H1 (cell line): ENCODE measurements at regions not wholly inside any gene's neighbourhood (a gene's known extent, or its start where the extent isn't known, plus 50 kb on each side); places are given as distances from the start of the nearest gene placed in this dataset.

Experiments
- CTCF ChIA-PET: fragments of 300-600 bp; sonication (Branson Sonifier 250); formaldehyde crosslinking; loops from one replicate; lab custom pipeline; 2021; ENCODE audit not compliant: partially characterized antibody; lab: Charles Lee
- POLR2A ChIA-PET: fragments of 300-600 bp; sonication (Branson Sonifier 250); formaldehyde crosslinking; loops from one replicate; lab custom pipeline; 2021; ENCODE audit warnings: inconsistent platforms; ENCODE audit not compliant: partially characterized antibody; lab: Charles Lee
- DNase-seq, 2 experiments: peaks; one replicate each; pipeline versions ENCODE4 v3.0.0 to v3.0.0-alpha.2; 2010 to 2022; ENCODE audit warnings: low spot score in 2 of 2, low read depth in 1 of 2, mixed read lengths in 1 of 2
- FAIRE-seq: peaks from 2 replicates; lab custom pipeline; 2011; peaks lifted over from hg19 to GRCh38; lab: Jason Lieb, UNC
- H2AFZ ChIP-seq: 2 replicates; pipeline ENCODE4 v1.8.1; 2012; ENCODE audit warnings: low read length, inconsistent platforms
- H2AK5ac ChIP-seq: 2 replicates; pipeline ENCODE4 v1.6.1; 2013; ENCODE audit warnings: low read depth, low read length
- H2BK120ac ChIP-seq: replicated peaks from 2 replicates; pipeline ENCODE3; 2013; ENCODE audit warnings: low read depth, low read length, inconsistent platforms
- H2BK12ac ChIP-seq: 2 replicates; pipeline ENCODE4 v1.6.1; 2013; ENCODE audit warnings: low read depth, low read length
- H2BK15ac ChIP-seq: 2 replicates; pipeline ENCODE4 v1.6.1; 2013; ENCODE audit warnings: low read length
- H2BK20ac ChIP-seq: 2 replicates; pipeline ENCODE4 v1.6.1; 2013; ENCODE audit warnings: low read length
- H2BK5ac ChIP-seq: 2 replicates; pipeline ENCODE4 v1.6.1; 2013; ENCODE audit warnings: low read depth, low read length
- H3K14ac ChIP-seq: 2 replicates; pipeline ENCODE4 v1.6.1; 2013; ENCODE audit warnings: inconsistent platforms; ENCODE audit not compliant: insufficient read length
- H3K18ac ChIP-seq: 2 replicates; pipeline ENCODE4 v1.6.1; 2013; ENCODE audit warnings: low read length; ENCODE audit errors: extremely low read depth
- H3K23ac ChIP-seq: 2 replicates; pipeline ENCODE4 v1.6.1; 2013; ENCODE audit warnings: inconsistent platforms; ENCODE audit not compliant: insufficient read length
- H3K23me2 ChIP-seq: 2 replicates; pipeline ENCODE4 v1.6.1; 2013; ENCODE audit warnings: low read depth, low read length
- H3K27ac ChIP-seq: 2 replicates; pipeline ENCODE4 v1.6.1; 2011; ENCODE audit warnings: low read depth, low read length, inconsistent platforms
- H3K27me3 ChIP-seq, 4 experiments: replicated peaks in 1 of 4; 1 replicate in 1 of 4; 2 replicates in 3 of 4; pipeline versions ENCODE4 v1.6.1 to v1.8.1; 2011 to 2013; ENCODE audit warnings: low read length in 3 of 4, mild to moderate bottlenecking in 3 of 4, inconsistent platforms in 2 of 4, mixed read lengths in 2 of 4, moderate library complexity in 1 of 4; ENCODE audit not compliant: control insufficient read depth in 3 of 4, insufficient read depth in 3 of 4; ENCODE audit errors: extremely low read depth in 1 of 4
- H3K36me3 ChIP-seq, 4 experiments: 2 replicates each; pipeline versions ENCODE4 v1.6.1 to v1.8.1; 2011 to 2013; ENCODE audit warnings: mild to moderate bottlenecking in 4 of 4, low read length in 3 of 4, moderate library complexity in 2 of 4, control low read depth in 1 of 4, inconsistent platforms in 1 of 4; ENCODE audit not compliant: insufficient read depth in 4 of 4, control insufficient read depth in 2 of 4
- H3K4ac ChIP-seq: replicated peaks from 2 replicates; pipeline ENCODE3; 2013; ENCODE audit warnings: low read length, low read depth, mixed read lengths, inconsistent platforms; ENCODE audit not compliant: insufficient read length
- H3K4me1 ChIP-seq, 4 experiments: replicated peaks in 1 of 4; 1 replicate in 1 of 4; 2 replicates in 3 of 4; pipeline versions ENCODE4 v1.6.1 to v1.8.1; 2011 to 2013; ENCODE audit warnings: low read length in 3 of 4, inconsistent platforms in 2 of 4, mixed read lengths in 1 of 4; ENCODE audit not compliant: insufficient read depth in 4 of 4, control insufficient read depth in 3 of 4
- H3K4me2 ChIP-seq, 2 experiments: 2 replicates each; pipeline versions ENCODE4 v1.6.1 to v1.8.1; 2011 to 2013; ENCODE audit warnings: low read depth in 2 of 2, low read length in 2 of 2, control low read depth in 1 of 2, inconsistent platforms in 1 of 2, mild to moderate bottlenecking in 1 of 2; ENCODE audit not compliant: insufficient read depth in 1 of 2
- H3K4me3 ChIP-seq, 4 experiments: fragments of 200-600, 300-600 bp in 1 of 4; sonication (generic), shearing (Covaris generic), sonication (Bioruptor Twin) in 1 of 4; 2 replicates each; pipeline versions ENCODE4 v1.5.1 to v1.8.1; 2011 to 2016; ENCODE audit warnings: low read length in 4 of 4, low read depth in 3 of 4, control low read depth in 2 of 4, inconsistent platforms in 2 of 4, mild to moderate bottlenecking in 2 of 4, mixed read lengths in 1 of 4, moderate library complexity in 1 of 4; ENCODE audit not compliant: insufficient read depth in 2 of 4; ENCODE audit errors: extremely low read depth in 1 of 4
- H3K56ac ChIP-seq: replicated peaks from 2 replicates; pipeline ENCODE3; 2013; ENCODE audit warnings: low read depth, mild to moderate bottlenecking, mixed read lengths, low read length, inconsistent platforms; ENCODE audit not compliant: insufficient read length
- H3K79me1 ChIP-seq: 2 replicates; pipeline ENCODE4 v1.6.1; 2013; ENCODE audit warnings: low read depth, low read length, control low read depth
- H3K79me2 ChIP-seq, 2 experiments: 2 replicates each; pipeline versions ENCODE4 v1.6.1 to v1.8.1; 2012 to 2013; ENCODE audit warnings: low read length in 2 of 2, mild to moderate bottlenecking in 2 of 2, inconsistent platforms in 1 of 2; ENCODE audit not compliant: insufficient read depth in 2 of 2, control insufficient read depth in 1 of 2
- H3K9ac ChIP-seq, 4 experiments: replicated peaks in 1 of 4; 1 replicate in 1 of 4; 2 replicates in 3 of 4; pipeline versions ENCODE4 v1.6.1 to v1.8.1; 2011 to 2013; ENCODE audit warnings: low read depth in 3 of 4, low read length in 3 of 4, control low read depth in 2 of 4, mild to moderate bottlenecking in 2 of 4, moderate library complexity in 2 of 4, inconsistent platforms in 1 of 4; ENCODE audit errors: extremely low read depth in 1 of 4
- H3K9me3 ChIP-seq, 2 experiments: 2 replicates each; pipeline versions ENCODE4 v1.6.1 to v1.8.1; 2012 to 2013; ENCODE audit warnings: mild to moderate bottlenecking in 2 of 2, moderate library complexity in 2 of 2, control low read depth in 1 of 2, inconsistent platforms in 1 of 2, low read depth in 1 of 2, low read length in 1 of 2, mixed read lengths in 1 of 2; ENCODE audit not compliant: insufficient read depth in 2 of 2
- H4K20me1 ChIP-seq, 2 experiments: replicated peaks in 1 of 2; 2 replicates each; pipeline versions ENCODE3 to v1.8.1; 2011 to 2013; ENCODE audit warnings: inconsistent platforms in 2 of 2, low read length in 2 of 2, mild to moderate bottlenecking in 1 of 2; ENCODE audit not compliant: insufficient read depth in 2 of 2, control insufficient read depth in 1 of 2
- H4K5ac ChIP-seq: 2 replicates; pipeline ENCODE4 v1.6.1; 2013; ENCODE audit warnings: low read length, low read depth, mixed read lengths, inconsistent platforms; ENCODE audit not compliant: insufficient read length
- H4K8ac ChIP-seq: 2 replicates; pipeline ENCODE4 v1.8.0; 2013; ENCODE audit warnings: mild to moderate bottlenecking, moderate library complexity, low read length, inconsistent platforms; ENCODE audit not compliant: insufficient read depth; ENCODE audit errors: extremely low read depth
- H4K91ac ChIP-seq: replicated peaks from 2 replicates; pipeline ENCODE3; 2013; ENCODE audit warnings: low read length, mixed read lengths, inconsistent platforms; ENCODE audit not compliant: insufficient read length
- BACH1 ChIP-seq: IDR thresholded peaks from 2 replicates; pipeline ENCODE4 v1.6.1; 2012; ENCODE audit warnings: low read length, improper control_type of control experiment
- FOSL1 ChIP-seq: IDR thresholded peaks from 2 replicates; pipeline ENCODE4 v1.6.1; 2011; ENCODE audit warnings: mild to moderate bottlenecking, low read depth, low read length, moderate library complexity; ENCODE audit not compliant: insufficient read depth
- JUND ChIP-seq: IDR thresholded peaks from 2 replicates; pipeline ENCODE4 v1.6.1; 2011; ENCODE audit warnings: mild to moderate bottlenecking, improper control_type of control experiment, low read length
- KDM4A ChIP-seq: IDR thresholded peaks from one replicate; pipeline ENCODE4 v1.7.1; 2012; ENCODE audit warnings: low read depth, mild to moderate bottlenecking, moderate library complexity, low read length, inconsistent platforms; ENCODE audit not compliant: severe bottlenecking
- MAX ChIP-seq: IDR thresholded peaks from 2 replicates; pipeline ENCODE4 v1.6.1; 2012; ENCODE audit warnings: inconsistent platforms
- PHF8 ChIP-seq: fragments of 200-600 bp; sonication (generic); conservative IDR thresholded peaks from 2 replicates; pipeline ENCODE4 v1.7.1; 2012; ENCODE audit warnings: low read depth, mild to moderate bottlenecking, inconsistent platforms, low read length, moderate library complexity
- POU5F1 ChIP-seq: IDR thresholded peaks from 2 replicates; pipeline ENCODE4 v1.6.1; 2011; ENCODE audit warnings: low read depth, mild to moderate bottlenecking, low read length, moderate library complexity
- RXRA ChIP-seq: IDR thresholded peaks from 2 replicates; pipeline ENCODE4 v1.6.1; 2011; ENCODE audit warnings: low read depth, mild to moderate bottlenecking, low read length, moderate library complexity; ENCODE audit not compliant: insufficient read depth
- SIX5 ChIP-seq: IDR thresholded peaks from 2 replicates; pipeline ENCODE4 v1.6.1; 2011; ENCODE audit warnings: mild to moderate bottlenecking, low read depth, low read length
- TAF1 ChIP-seq: IDR thresholded peaks from 2 replicates; pipeline ENCODE4 v1.6.1; 2011; ENCODE audit warnings: mild to moderate bottlenecking, low read depth, low read length
- TEAD4 ChIP-seq: IDR thresholded peaks from 2 replicates; pipeline ENCODE4 v1.6.1; 2012; ENCODE audit warnings: low read depth, low read length, inconsistent platforms, mixed read lengths
- WGBS, 2 experiments: shearing (Covaris generic) in 1 of 2; methylation state at CpG; one replicate each; pipeline versions ENCODE4 v1.1.6 to v1.1.7; 2013 to 2015; ENCODE audit warnings: low lambda C conversion rate in 2 of 2, mixed read lengths in 2 of 2, inconsistent platforms in 1 of 2, low coverage in 1 of 2, missing lambda C conversion rate in 1 of 2; ENCODE audit not compliant: insufficient replicate concordance in 2 of 2, insufficient coverage in 1 of 2, insufficient read length in 1 of 2; ENCODE audit errors: extremely low coverage in 1 of 2, missing lambda C conversion rate in 1 of 2; 5-methylcytosine and 5-hydroxymethylcytosine counted together

- H2BK120ac ChIP-seq: no peak overlapping the region
- H3K79me2 ChIP-seq: no peaks in the 10 kb centered on the region
- no peaks in the 10 kb centered on the region for H3K27me3 ChIP-seq
- H4K5ac ChIP-seq: no peak overlapping the region
- peaks cover 0 to 7% of the 10 kb centered on the region in 2 experiments; a peak in 1 of 4 replicates for H3K9me3 ChIP-seq
- H2BK15ac ChIP-seq: no peak overlapping the region
- no peak overlapping the region for H2BK12ac ChIP-seq
- H3K56ac ChIP-seq: peak overlapping the region; percentile 89
- ChIA-PET POLR2A (no interaction called here), CTCF (interaction anchor here (1.1 to 2.2 kb wide), 2 partner anchors 17 to 178 kb away, joined by 3 to 7 read pairs; no protein-coding TSS in a partner anchor)
- H3K4ac ChIP-seq: no peak overlapping the region
- H3K14ac ChIP-seq: no peak overlapping the region
- H3K9ac ChIP-seq: no peak overlapping the region
- no peaks in the 10 kb centered on the region; the same call in 1 of the 2 replicates for H3K79me1 ChIP-seq
- no peak overlapping the region for H3K18ac ChIP-seq
- peaks cover 0 to 2% (median 0%) of the 10 kb centered on the region in 4 experiments; a peak in 1 of 7 replicates for H3K4me1 ChIP-seq
- no peak overlapping the region for H3K4me2 ChIP-seq
- H3K36me3 ChIP-seq: no peaks in the 10 kb centered on the region
- WGBS, 2 experiments: 98% methylated on average over 3 of the region's 3 CpGs; no CpG with 5 or more reads in 1 of the 2 experiments
- H3K27ac ChIP-seq: no peak overlapping the region
- DNase-seq (no peak), FAIRE-seq (no peak)
- H4K91ac ChIP-seq: peak overlapping the region; percentile 67
- H2AK5ac ChIP-seq: no peak overlapping the region
- H3K4me3 ChIP-seq: no peak overlapping the region
- peaks cover 10% of the 10 kb centered on the region for H3K23me2 ChIP-seq
- peaks cover 0 to 4% of the 10 kb centered on the region in 2 experiments for H4K20me1 ChIP-seq
- H3K23ac ChIP-seq: no peak overlapping the region
- no peak overlapping the region for H4K8ac ChIP-seq
- no peak overlapping the region for H2BK5ac ChIP-seq
- peak overlapping the region; percentile 15; the same call in 1 of the 2 replicates for H2BK20ac ChIP-seq
- H2AFZ ChIP-seq: no peak overlapping the region
- TF ChIP-seq TEAD4: no peak
- TF ChIP-seq BACH1: no peak
- no peak for TF ChIP-seq FOSL1
- TF ChIP-seq SIX5: no peak
- no peak for TF ChIP-seq PHF8
- TF ChIP-seq RXRA: no peak
- no peak for TF ChIP-seq MAX
- no peak for TF ChIP-seq KDM4A
- no peak for TF ChIP-seq POU5F1
- no peak for TF ChIP-seq JUND
- no peak for TF ChIP-seq TAF1
These were observed 531.0 kb upstream of the SALL3 start for GRCh38 chr18:78448591-78448990.
